Dendritic cell treated with granulocyte-macrophage colony-stimulating factor and Interleukin-4, amounts not matched to agents 40 ng/mL and 50 ng/mL, for 4 days (primary cell): ENCODE measurements at regions not wholly inside any gene's neighbourhood (a gene's known extent, or its start where the extent isn't known, plus 50 kb on each side); places are given as distances from the start of the nearest gene placed in this dataset.

Source experiments
- H3K27ac Mint-ChIP-seq: one replicate; pipeline ENCODE4 v1.8.0; 2022; ENCODE audit warnings: mild to moderate bottlenecking, mixed read lengths
- H3K27me3 Mint-ChIP-seq: one replicate; pipeline ENCODE4 v1.8.0; 2022; ENCODE audit warnings: mild to moderate bottlenecking, mixed read lengths
- H3K36me3 Mint-ChIP-seq: one replicate; pipeline ENCODE4 v1.8.0; 2022; ENCODE audit warnings: low read depth, mixed read lengths
- H3K4me1 Mint-ChIP-seq: one replicate; pipeline ENCODE4 v1.8.0; 2022; ENCODE audit warnings: low read depth, mixed read lengths
- H3K4me3 Mint-ChIP-seq: one replicate; pipeline ENCODE4 v1.8.0; 2022; ENCODE audit warnings: mild to moderate bottlenecking, moderate library complexity, mixed read lengths
- H3K9me3 Mint-ChIP-seq: one replicate; pipeline ENCODE4 v1.8.0; 2022; ENCODE audit warnings: mixed read lengths
- intact Hi-C: fragments of 100-400 bp; cut with micrococcal nuclease; formaldehyde crosslinking; loops from one replicate; pipeline ENCODE4 v1.15.0; 2022

DNA sequence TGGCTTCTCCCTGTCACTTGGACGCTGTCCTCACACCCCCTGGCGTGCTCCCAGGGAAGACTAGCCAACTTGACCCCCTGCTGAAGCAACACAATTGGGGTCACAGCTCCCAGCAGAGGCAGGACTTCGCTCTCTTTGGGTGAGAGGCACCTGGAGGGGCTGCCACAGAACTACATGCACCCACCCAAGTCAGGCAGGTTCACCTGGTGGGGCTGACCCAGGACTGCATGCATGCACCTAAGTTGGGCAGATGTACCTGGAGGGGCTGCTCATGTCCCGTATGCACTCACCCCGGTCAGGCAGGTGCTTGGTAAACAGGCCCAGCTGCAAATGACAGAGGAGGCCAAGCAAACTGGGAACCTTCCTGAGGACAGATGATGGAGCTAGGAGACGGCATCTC is 154.3 kb upstream of the RPS6KA2 start:
- H3K9me3 Mint-ChIP-seq = no peaks in the 10 kb centered on the region
- peaks cover 7% of the 10 kb centered on the region for H3K27me3 Mint-ChIP-seq
- intact Hi-C loops = no loop called here
- H3K36me3 Mint-ChIP-seq = no peaks in the 10 kb centered on the region
- no peak overlapping the region for H3K27ac Mint-ChIP-seq
- H3K4me1 Mint-ChIP-seq = no peaks in the 10 kb centered on the region
- no peak overlapping the region for H3K4me3 Mint-ChIP-seq

DNA sequence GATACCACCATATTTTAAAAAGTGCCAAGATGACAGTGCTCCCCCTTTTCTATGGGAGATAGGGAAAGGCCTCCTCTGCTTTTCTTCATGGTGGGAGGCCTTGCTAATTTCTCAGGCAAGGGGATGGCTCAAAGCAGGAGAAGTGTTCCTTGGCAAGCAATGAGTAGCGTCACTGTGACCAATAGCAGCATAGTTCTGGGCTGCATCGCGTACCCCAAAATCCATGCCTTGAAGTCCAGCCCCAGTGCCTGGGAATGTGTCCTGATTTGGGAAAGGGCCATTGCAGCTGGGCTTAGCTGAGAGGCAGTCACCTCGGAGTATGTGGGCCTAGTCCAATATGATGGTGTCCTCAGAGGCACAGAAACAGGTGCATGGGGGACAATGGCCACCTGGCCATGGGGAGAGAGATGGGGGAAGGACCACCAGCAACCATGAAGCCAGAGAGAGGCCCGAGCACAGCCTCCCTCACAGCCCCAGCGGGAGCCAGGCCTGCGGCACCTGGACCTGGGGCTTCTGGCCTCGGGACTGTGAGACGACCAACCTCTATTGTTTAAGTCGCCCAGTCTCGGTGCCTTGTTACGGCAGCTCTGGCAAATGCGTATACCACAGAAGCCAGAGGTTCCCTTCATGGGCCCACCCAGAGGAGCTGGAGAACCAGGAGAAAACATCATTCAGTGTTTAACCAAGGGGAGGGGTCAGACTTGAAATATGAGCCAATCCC is 153.1 kb upstream of the RPS6KA2 start:
- Mint-ChIP-seq H3K27ac (no peak overlapping the region), H3K27me3 (peaks cover 12% of the 10 kb centered on the region), H3K9me3 (no peaks in the 10 kb centered on the region), H3K4me3 (no peak overlapping the region), H3K4me1 (peaks cover 7% of the 10 kb centered on the region), H3K36me3 (no peaks in the 10 kb centered on the region)
- intact Hi-C loops = loop anchor here (5.0 kb wide), 1 partner anchor 507 kb away; no protein-coding TSS in a partner anchor

DNA sequence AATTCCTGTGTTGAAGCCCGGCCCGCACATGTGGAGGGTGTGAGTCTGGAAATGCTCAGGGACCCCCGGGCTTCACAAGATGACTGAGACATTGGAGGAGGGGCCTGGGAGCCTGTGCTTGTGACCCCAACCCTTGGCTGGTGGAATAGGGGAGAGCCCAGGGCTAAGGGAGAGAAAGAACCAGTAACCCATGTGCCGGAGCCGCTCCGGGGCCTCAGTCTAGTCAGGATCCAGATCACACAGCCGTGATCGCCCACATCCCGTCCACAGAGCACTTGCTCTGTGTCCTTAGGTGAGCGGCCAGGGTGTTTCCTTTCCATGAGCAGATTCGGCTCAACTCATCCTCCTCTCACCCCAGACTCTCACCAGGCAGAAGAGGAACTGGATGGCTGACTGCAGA is 152.3 kb upstream of the RPS6KA2 start:
- peaks cover 7% of the 10 kb centered on the region for H3K4me1 Mint-ChIP-seq
- intact Hi-C loops = loop anchor here (5.0 kb wide), 1 partner anchor 508 kb away; no protein-coding TSS in a partner anchor
- no peaks in the 10 kb centered on the region for H3K36me3 Mint-ChIP-seq
- peaks cover 10% of the 10 kb centered on the region for H3K27me3 Mint-ChIP-seq
- no peak overlapping the region for H3K27ac Mint-ChIP-seq
- H3K9me3 Mint-ChIP-seq = no peaks in the 10 kb centered on the region
- no peak overlapping the region for H3K4me3 Mint-ChIP-seq

DNA sequence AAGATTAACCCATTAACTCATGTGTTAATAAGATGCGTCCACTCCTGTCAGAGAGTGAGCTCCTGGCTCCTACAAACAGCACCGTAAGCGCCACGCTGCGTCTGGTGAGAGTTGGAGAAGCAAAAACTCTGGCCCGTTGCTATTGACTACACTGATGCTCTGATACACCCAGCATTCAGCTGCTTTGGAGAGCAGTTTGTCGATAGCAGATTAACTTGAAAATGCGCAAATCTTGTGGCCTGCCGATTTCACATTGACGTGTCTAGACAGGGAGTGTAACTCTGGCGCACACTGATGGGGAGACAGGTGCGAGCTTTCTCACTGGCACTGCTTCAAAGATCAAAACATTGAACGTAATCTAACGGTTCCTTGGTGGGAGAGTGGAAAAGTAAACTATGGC is 151.7 kb upstream of the RPS6KA2 start:
- H3K4me1 Mint-ChIP-seq = peaks cover 7% of the 10 kb centered on the region
- H3K9me3 Mint-ChIP-seq = no peaks in the 10 kb centered on the region
- no peaks in the 10 kb centered on the region for H3K36me3 Mint-ChIP-seq
- intact Hi-C loops = loop anchor here (5.0 kb wide), 1 partner anchor 509 kb away; no protein-coding TSS in a partner anchor
- peaks cover 10% of the 10 kb centered on the region for H3K27me3 Mint-ChIP-seq
- no peak overlapping the region for H3K27ac Mint-ChIP-seq
- H3K4me3 Mint-ChIP-seq = no peak overlapping the region

DNA sequence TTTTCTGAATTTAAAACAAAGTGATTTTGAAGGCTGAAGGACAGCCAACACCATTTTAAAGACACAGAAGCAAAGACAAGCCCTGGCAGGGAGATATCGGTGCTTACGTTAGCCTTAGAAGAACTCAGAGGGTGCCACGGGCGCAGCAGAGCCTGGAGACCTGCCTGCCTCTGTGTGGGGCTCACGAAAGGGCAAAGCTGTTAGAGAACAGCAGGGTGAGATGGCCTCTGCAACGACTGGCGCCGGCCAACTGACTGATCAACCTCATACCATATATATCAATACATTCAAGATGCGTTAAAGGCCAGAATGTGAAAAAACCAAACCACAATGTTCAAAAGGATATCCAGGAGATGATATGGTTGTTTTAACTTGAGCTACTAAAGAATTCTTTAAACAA is 151.0 kb upstream of the RPS6KA2 start:
- H3K27me3 Mint-ChIP-seq = peaks cover 13% of the 10 kb centered on the region
- no peak overlapping the region for H3K4me3 Mint-ChIP-seq
- no peaks in the 10 kb centered on the region for H3K9me3 Mint-ChIP-seq
- no peak overlapping the region for H3K27ac Mint-ChIP-seq
- intact Hi-C loops = loop anchor here (5.0 kb wide), 1 partner anchor 509 kb away; no protein-coding TSS in a partner anchor
- H3K36me3 Mint-ChIP-seq = no peaks in the 10 kb centered on the region
- H3K4me1 Mint-ChIP-seq = peaks cover 7% of the 10 kb centered on the region

DNA sequence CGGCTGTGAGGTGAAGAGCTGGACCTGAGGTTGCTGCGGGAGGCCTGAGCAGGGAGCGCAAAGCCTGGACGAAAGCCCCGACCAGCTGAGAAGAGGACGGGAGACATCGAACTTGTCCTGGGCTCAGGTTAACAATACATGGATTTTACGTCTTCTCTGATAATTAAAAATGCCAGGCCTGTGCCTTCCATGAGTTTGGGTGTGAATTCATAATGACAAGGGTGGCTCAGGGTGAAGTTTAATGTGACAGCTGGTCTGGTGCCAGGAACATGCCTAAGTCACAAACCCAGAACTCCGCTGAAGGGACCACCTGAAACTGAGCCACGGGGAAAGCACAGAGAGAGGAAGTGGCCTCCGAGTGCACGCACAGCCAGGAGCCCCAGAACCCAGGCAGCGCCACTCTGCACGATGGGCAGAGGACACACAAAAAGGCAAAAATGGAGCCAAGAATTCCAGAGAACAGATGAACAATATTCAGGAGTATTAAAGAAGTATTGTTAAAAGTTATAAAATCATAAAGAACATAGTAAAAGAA is 150.1 kb upstream of the RPS6KA2 start:
- no peaks in the 10 kb centered on the region for H3K9me3 Mint-ChIP-seq
- H3K27ac Mint-ChIP-seq = no peak overlapping the region
- intact Hi-C loops = loop anchor here (2.0 to 5.0 kb wide), 2 partner anchors 366 to 510 kb away; no protein-coding TSS in a partner anchor
- peaks cover 7% of the 10 kb centered on the region for H3K4me1 Mint-ChIP-seq
- H3K27me3 Mint-ChIP-seq = peaks cover 16% of the 10 kb centered on the region
- H3K36me3 Mint-ChIP-seq = no peaks in the 10 kb centered on the region
- no peak overlapping the region for H3K4me3 Mint-ChIP-seq

DNA sequence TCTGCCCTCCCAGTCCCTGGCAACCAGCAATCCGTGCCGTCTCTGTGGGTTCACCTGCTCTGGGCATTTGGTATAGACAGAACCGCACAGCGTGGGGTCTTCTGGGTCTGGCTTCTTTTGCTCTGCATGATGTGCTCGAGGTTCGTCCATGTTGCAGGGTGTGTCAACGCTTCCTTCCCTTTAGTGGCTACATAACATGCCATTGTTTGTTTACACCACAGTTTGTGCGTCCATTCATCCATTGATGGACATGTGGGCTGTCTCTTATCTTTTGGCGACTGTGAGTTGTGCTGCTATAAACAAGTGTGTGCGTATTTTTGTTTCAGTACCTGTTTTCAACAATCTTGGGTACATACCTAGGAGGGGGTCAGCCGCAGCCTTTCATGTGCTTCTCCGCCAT is 149.5 kb upstream of the RPS6KA2 start:
- H3K4me1 Mint-ChIP-seq = peaks cover 7% of the 10 kb centered on the region
- no peak overlapping the region for H3K27ac Mint-ChIP-seq
- intact Hi-C loops = loop anchor here (2.0 to 5.0 kb wide), 2 partner anchors 366 to 511 kb away; no protein-coding TSS in a partner anchor
- no peak overlapping the region for H3K4me3 Mint-ChIP-seq
- H3K9me3 Mint-ChIP-seq = no peaks in the 10 kb centered on the region
- no peaks in the 10 kb centered on the region for H3K36me3 Mint-ChIP-seq
- peaks cover 16% of the 10 kb centered on the region for H3K27me3 Mint-ChIP-seq

DNA sequence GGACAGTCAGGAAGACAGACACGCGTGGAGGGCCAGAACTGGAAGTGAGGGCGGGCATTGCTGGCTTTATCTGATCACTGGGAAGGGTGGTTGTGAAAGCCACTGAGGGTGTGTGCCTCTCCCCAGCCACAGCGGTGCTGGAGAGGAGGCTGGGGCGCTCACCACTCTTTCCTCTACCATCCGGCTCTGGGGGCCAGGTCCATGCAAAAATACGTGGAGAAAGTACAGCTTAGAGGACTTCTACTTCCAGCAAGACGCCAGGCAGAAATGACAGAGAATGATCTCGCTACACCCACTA is 148.8 kb upstream of the RPS6KA2 start:
- no peak overlapping the region for H3K27ac Mint-ChIP-seq
- H3K4me1 Mint-ChIP-seq = peaks cover 7% of the 10 kb centered on the region
- H3K4me3 Mint-ChIP-seq = no peak overlapping the region
- intact Hi-C loops = loop anchor here (2.0 to 5.0 kb wide), 2 partner anchors 367 to 511 kb away; no protein-coding TSS in a partner anchor
- no peaks in the 10 kb centered on the region for H3K9me3 Mint-ChIP-seq
- no peaks in the 10 kb centered on the region for H3K36me3 Mint-ChIP-seq
- peaks cover 17% of the 10 kb centered on the region for H3K27me3 Mint-ChIP-seq

DNA sequence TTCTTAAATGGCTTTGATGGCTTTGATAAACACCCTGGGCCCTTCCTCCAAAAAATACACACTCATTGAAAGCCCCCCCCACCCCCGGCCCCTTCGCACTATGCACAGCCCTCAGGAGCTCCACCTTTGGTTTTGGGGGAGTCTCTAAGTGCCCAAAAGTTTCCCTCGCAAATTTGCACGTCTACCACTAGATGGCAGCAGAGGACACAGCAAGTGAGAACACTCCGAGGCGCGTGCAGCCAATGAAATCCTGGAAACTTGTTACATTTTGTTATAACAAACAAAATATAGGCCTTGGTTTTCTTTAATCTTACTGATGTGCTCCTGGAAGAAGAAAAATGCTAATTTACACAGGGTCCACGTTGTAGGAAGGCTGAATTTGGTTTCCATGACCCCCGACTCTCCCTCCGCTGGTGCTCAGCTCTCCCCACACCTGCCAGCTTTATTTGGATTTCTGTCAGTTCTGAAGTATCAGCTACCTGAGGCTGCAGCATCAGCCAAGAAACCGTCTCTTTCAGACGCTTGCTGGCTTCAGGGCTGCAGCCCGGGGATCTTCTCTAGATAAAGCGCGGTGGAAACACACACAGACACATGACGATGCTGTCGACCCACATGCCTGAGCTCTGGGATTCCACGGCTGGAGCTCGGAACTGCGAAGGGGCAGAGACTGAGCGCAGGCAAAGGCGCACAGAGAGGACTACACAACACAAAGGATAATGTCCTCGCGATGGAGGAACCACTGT is 148.3 kb upstream of the RPS6KA2 start:
- Mint-ChIP-seq H3K27ac (no peak overlapping the region), H3K4me3 (no peak overlapping the region)

DNA sequence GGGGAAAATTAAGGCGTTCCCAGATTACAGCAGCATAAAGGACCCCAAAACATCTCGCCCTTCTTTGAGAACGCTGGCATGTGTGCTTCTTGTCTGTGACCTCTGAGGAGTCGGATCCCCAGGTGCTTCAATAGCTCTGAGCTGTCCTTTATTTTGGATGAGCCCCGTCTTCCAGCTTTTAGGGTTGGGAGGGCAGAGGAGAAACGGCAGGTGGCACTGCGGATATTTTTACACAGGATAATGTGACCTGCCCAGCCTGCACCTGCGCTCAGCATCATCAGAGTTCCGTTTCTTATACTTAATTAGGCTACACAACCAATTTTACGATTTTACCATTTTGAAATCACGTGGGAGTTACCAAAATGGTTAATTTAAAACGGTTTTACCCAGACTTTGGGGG is 147.7 kb upstream of the RPS6KA2 start:
- intact Hi-C loops = loop anchor here (5.0 kb wide), 1 partner anchor 513 kb away; no protein-coding TSS in a partner anchor
- H3K27ac Mint-ChIP-seq = no peak overlapping the region
- H3K27me3 Mint-ChIP-seq = peaks cover 20% of the 10 kb centered on the region
- H3K4me3 Mint-ChIP-seq = no peak overlapping the region
- H3K9me3 Mint-ChIP-seq = no peaks in the 10 kb centered on the region
- H3K36me3 Mint-ChIP-seq = no peaks in the 10 kb centered on the region
- peaks cover 7% of the 10 kb centered on the region for H3K4me1 Mint-ChIP-seq

More for the DNA sequence above, 148.3 kb upstream of the RPS6KA2 start:
- intact Hi-C loops = loop anchor here (5.0 kb wide), 1 partner anchor 512 kb away; no protein-coding TSS in a partner anchor
- Mint-ChIP-seq H3K9me3 (no peaks in the 10 kb centered on the region), H3K27me3 (peaks cover 18% of the 10 kb centered on the region), H3K36me3 (no peaks in the 10 kb centered on the region), H3K4me1 (peaks cover 7% of the 10 kb centered on the region)

DNA sequence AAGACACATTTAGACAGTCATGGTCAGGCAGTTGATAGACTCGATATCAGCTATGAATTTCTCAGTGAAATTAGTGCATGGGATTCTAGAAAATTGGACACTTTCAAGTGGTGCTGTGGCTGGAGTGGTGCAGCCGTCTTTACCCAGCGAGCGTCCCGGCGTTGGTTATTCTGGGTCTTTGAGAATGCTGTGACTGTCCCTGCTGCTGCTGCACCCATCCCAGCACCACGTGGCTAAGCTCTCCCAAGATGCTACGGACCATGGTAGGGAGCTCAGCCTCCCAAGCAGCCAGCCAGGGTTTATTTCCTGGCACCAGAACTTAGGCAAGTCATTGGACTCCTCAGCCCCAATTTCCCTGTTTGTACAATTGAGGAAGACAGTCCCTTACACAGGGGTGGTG is 147.2 kb upstream of the RPS6KA2 start:
- Mint-ChIP-seq H3K27ac (no peak overlapping the region), H3K27me3 (peaks cover 20% of the 10 kb centered on the region), H3K4me1 (peaks cover 7% of the 10 kb centered on the region), H3K4me3 (no peak overlapping the region), H3K36me3 (no peaks in the 10 kb centered on the region), H3K9me3 (no peaks in the 10 kb centered on the region)
- intact Hi-C loops = no loop called here

DNA sequence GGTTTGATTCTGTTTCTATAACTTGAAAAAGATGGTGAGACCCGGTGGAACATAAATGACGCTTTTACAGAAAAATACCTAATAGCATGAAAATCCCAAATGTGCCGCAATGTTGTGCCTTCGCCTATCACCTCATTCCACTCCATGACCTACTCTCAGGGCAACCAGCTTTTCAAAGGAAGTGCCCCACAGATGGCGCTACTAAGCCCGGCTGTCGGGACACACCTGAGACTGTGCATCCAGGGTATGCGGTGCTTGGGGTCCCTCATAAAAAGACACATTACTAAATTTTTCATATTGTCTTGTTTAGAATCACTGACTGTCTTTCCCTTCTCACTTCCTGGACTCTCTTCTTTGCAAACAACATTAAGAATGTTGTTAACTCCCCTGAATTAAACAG is 145.5 kb upstream of the RPS6KA2 start:
- Mint-ChIP-seq H3K4me3 (no peak overlapping the region), H3K4me1 (peaks cover 7% of the 10 kb centered on the region), H3K27ac (no peak overlapping the region), H3K9me3 (no peaks in the 10 kb centered on the region), H3K27me3 (peaks cover 20% of the 10 kb centered on the region), H3K36me3 (no peaks in the 10 kb centered on the region)
- intact Hi-C loops = no loop called here

DNA sequence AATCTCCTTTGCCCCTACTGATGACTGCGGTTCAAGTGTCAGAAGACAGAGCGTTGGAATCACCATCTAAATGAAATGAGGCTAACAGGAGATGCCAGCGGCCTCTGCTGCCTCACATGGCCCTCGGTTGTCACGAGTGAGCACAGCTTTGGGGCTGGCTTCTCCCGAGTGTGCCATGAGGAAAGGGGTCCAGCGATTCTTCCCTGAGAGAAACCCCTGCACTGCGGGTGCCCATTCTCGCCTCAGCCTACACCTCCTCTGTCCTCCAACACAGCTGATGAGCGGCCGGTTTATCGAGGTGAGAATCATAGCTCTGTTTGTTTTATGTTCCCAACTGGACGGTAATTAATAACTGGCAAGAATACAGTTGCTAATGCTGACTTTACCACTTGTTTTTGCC is 144.7 kb upstream of the RPS6KA2 start:
- no peak overlapping the region for H3K4me3 Mint-ChIP-seq
- intact Hi-C loops = no loop called here

More for the DNA sequence above, 144.7 kb upstream of the RPS6KA2 start:
- H3K27ac Mint-ChIP-seq = no peak overlapping the region
- no peaks in the 10 kb centered on the region for H3K36me3 Mint-ChIP-seq
- H3K4me1 Mint-ChIP-seq = peaks cover 7% of the 10 kb centered on the region
- H3K9me3 Mint-ChIP-seq = no peaks in the 10 kb centered on the region
- peaks cover 17% of the 10 kb centered on the region for H3K27me3 Mint-ChIP-seq
